KMS-11 (cell line): ENCODE measurements at regions not wholly inside any gene's neighbourhood (a gene's known extent, or its start where the extent isn't known, plus 50 kb on each side); places are given as distances from the start of the nearest gene placed in this dataset.

Experiments
- H2AFZ ChIP-seq: fragments of 200-600 bp; sonication (generic); 2 replicates; pipeline ENCODE4 v1.6.1; 2016; ENCODE audit warnings: antibody characterized with exemption, mixed run types, low read depth
- H3K27ac ChIP-seq: fragments of 200-600 bp; sonication (generic); 2 replicates; pipeline ENCODE4 v1.6.1; 2016; ENCODE audit warnings: mild to moderate bottlenecking, mixed run types
- H3K27me3 ChIP-seq: fragments of 200-600 bp; sonication (generic); 2 replicates; pipeline ENCODE4 v1.6.1; 2017; ENCODE audit warnings: mild to moderate bottlenecking, low read depth, mixed run types, moderate library complexity; ENCODE audit not compliant: insufficient read depth
- H3K36me3 ChIP-seq: fragments of 200-600 bp; sonication (generic); 2 replicates; pipeline ENCODE4 v1.6.1; 2017; ENCODE audit warnings: mild to moderate bottlenecking, mixed run types; ENCODE audit not compliant: insufficient read depth
- H3K4me1 ChIP-seq: fragments of 200-600 bp; sonication (generic); 2 replicates; pipeline ENCODE4 v1.6.1; 2016; ENCODE audit warnings: mild to moderate bottlenecking, low read depth, mixed run types; ENCODE audit not compliant: poor library complexity, severe bottlenecking
- H3K4me2 ChIP-seq: fragments of 200-600 bp; sonication (generic); 2 replicates; pipeline ENCODE4 v1.7.0; 2016; ENCODE audit warnings: mild to moderate bottlenecking, mixed run types
- H3K4me3 ChIP-seq: fragments of 200-600 bp; sonication (generic); IDR thresholded peaks from 2 replicates; pipeline ENCODE4 v1.6.1; 2017; ENCODE audit warnings: low read depth, low read length, mixed read lengths; ENCODE audit not compliant: insufficient read depth
- H3K79me2 ChIP-seq: fragments of 200-600 bp; sonication (generic); 2 replicates; pipeline ENCODE4 v1.6.1; 2016; ENCODE audit warnings: low read depth, mixed run types; ENCODE audit not compliant: insufficient read depth
- H3K9ac ChIP-seq: fragments of 200-600 bp; sonication (generic); 2 replicates; pipeline ENCODE4 v1.6.1; 2016; ENCODE audit warnings: mild to moderate bottlenecking, mixed run types
- H4K20me1 ChIP-seq: fragments of 200-600 bp; sonication (generic); 2 replicates; pipeline ENCODE4 v1.6.1; 2016; ENCODE audit warnings: mild to moderate bottlenecking, mixed run types; ENCODE audit not compliant: insufficient read depth
- CTCF ChIP-seq: fragments of 200-600 bp; sonication (generic); conservative IDR thresholded peaks from 2 replicates; pipeline ENCODE4 v1.6.1; 2017; ENCODE audit warnings: low read depth, mild to moderate bottlenecking, antibody characterized with exemption, low read length, moderate library complexity, mixed read lengths

DNA sequence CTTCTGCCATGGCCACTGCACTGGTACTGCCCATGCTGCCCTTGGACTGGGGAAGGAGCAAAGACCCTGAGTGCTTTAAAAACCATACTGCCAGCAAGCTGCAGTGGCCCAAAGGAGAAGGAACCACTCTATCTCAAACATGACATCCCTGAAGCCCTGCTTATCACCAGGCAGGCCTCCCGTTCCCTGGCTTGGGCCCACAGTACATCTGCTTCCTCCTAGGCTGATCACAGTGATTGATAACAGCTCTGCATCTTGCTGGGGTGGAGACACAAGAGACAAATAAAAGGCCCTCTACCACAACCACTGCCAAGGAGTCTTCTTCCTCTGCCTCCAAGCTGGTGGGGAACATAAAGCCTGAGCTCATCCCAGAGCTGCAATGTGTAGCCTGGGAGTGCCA is 567.5 kb downstream of the TRHDE start:
- no peaks in the 10 kb centered on the region for H3K79me2 ChIP-seq
- no peak overlapping the region for H3K4me3 ChIP-seq
- H3K4me2 ChIP-seq: no peak overlapping the region
- no peaks in the 10 kb centered on the region for H3K36me3 ChIP-seq
- H3K27ac ChIP-seq: no peak overlapping the region
- H3K4me1 ChIP-seq: no peaks in the 10 kb centered on the region
- no peak for TF ChIP-seq CTCF
- no peaks in the 10 kb centered on the region for H4K20me1 ChIP-seq
- no peak overlapping the region for H2AFZ ChIP-seq
- H3K27me3 ChIP-seq: no peaks in the 10 kb centered on the region
- H3K9ac ChIP-seq: no peak overlapping the region

DNA sequence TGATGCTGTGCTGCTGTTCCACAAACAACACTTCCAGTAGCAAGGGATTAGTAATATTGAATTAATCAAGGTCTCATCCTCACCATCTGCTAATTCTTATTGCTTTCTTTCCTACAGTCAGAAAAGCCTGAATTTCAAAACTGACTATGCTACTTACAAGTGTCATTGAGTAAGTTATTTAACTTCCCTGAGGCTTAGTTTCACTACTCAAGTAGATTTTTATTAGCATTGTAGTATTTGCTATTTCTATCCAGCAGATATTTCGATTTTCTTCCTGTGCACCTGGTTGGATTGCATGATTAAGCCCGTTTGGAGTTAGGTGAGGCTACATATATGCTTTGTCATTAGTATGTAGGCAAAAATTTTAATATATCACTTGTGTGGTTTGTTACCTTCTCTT is 591.5 kb downstream of the TRHDE start:
- Histone ChIP-seq H2AFZ (no peak overlapping the region), H3K4me3 (no peak overlapping the region), H3K4me2 (no peak overlapping the region), H3K27me3 (no peaks in the 10 kb centered on the region), H3K27ac (no peak overlapping the region), H3K9ac (no peak overlapping the region), H3K36me3 (no peaks in the 10 kb centered on the region), H3K79me2 (no peaks in the 10 kb centered on the region), H4K20me1 (no peaks in the 10 kb centered on the region), H3K4me1 (no peaks in the 10 kb centered on the region)
- no peak for TF ChIP-seq CTCF

- no peak for TF ChIP-seq CTCF
- no peaks in the 10 kb centered on the region for H4K20me1 ChIP-seq
- no peaks in the 10 kb centered on the region for H3K4me1 ChIP-seq
- H3K36me3 ChIP-seq: no peaks in the 10 kb centered on the region
- no peaks in the 10 kb centered on the region for H3K79me2 ChIP-seq
- H3K4me3 ChIP-seq: no peak overlapping the region
- no peak overlapping the region for H3K9ac ChIP-seq
- no peak overlapping the region for H2AFZ ChIP-seq
- H3K27ac ChIP-seq: no peak overlapping the region
- H3K4me2 ChIP-seq: no peak overlapping the region
- no peaks in the 10 kb centered on the region for H3K27me3 ChIP-seq
Measured at GRCh38 chr12:72865921-72866320, 593.8 kb downstream of the TRHDE start.

GRCh38 chr12:72869024-72869423 is 596.9 kb downstream of the TRHDE start:
- no peaks in the 10 kb centered on the region for H3K27me3 ChIP-seq
- no peak overlapping the region for H2AFZ ChIP-seq
- H3K79me2 ChIP-seq: no peaks in the 10 kb centered on the region
- no peak overlapping the region for H3K4me2 ChIP-seq
- H3K4me1 ChIP-seq: no peaks in the 10 kb centered on the region
- no peak for TF ChIP-seq CTCF
- no peaks in the 10 kb centered on the region for H3K36me3 ChIP-seq
- no peak overlapping the region for H3K27ac ChIP-seq
- H3K9ac ChIP-seq: no peak overlapping the region
- H4K20me1 ChIP-seq: no peaks in the 10 kb centered on the region
- H3K4me3 ChIP-seq: no peak overlapping the region
